Fibroblast of villous mesenchyme (primary cell): ENCODE measurements at regions not wholly inside any gene's neighbourhood (a gene's known extent, or its start where the extent isn't known, plus 50 kb on each side); places are given as distances from the start of the nearest gene placed in this dataset.

Experiments used
- DNase-seq: peaks from one replicate; pipeline ENCODE4 v3.0.0-alpha.2; 2010; ENCODE audit warnings: low read depth
- H3K4me3 ChIP-seq: 2 replicates; pipeline ENCODE4 v1.5.1; 2011; ENCODE audit warnings: low read depth, mild to moderate bottlenecking, low read length
- TF ChIP-seq, protein P1 (sequence below): IDR thresholded peaks from 2 replicates; pipeline ENCODE4 v1.5.1; 2012; ENCODE audit warnings: low read depth, mild to moderate bottlenecking, low read length; ENCODE audit not compliant: insufficient read depth

DNA sequence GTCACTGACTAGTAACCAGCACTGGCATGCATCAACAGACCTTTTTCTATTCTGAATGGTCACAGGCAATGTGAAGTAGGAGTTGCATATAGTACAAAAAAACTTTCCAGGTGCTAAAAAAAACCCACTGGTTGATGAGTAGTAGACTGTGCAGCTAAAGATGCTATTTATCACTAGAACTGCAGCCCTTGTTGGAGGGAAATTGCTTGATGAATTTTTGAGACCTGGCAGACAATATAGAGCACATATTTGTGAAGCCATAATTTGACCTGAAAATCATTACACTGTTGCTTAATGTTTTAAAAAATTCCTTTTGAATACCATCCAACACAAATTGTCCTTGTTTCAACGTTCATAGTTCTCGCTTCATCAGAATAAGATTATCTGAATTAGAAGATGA is 441.0 kb downstream of the KLF12 start:
- H3K4me3 ChIP-seq = no peak overlapping the region
- no peak for DNase-seq
- TF ChIP-seq, protein P1, sequence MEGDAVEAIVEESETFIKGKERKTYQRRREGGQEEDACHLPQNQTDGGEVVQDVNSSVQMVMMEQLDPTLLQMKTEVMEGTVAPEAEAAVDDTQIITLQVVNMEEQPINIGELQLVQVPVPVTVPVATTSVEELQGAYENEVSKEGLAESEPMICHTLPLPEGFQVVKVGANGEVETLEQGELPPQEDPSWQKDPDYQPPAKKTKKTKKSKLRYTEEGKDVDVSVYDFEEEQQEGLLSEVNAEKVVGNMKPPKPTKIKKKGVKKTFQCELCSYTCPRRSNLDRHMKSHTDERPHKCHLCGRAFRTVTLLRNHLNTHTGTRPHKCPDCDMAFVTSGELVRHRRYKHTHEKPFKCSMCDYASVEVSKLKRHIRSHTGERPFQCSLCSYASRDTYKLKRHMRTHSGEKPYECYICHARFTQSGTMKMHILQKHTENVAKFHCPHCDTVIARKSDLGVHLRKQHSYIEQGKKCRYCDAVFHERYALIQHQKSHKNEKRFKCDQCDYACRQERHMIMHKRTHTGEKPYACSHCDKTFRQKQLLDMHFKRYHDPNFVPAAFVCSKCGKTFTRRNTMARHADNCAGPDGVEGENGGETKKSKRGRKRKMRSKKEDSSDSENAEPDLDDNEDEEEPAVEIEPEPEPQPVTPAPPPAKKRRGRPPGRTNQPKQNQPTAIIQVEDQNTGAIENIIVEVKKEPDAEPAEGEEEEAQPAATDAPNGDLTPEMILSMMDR = no peak

DNA sequence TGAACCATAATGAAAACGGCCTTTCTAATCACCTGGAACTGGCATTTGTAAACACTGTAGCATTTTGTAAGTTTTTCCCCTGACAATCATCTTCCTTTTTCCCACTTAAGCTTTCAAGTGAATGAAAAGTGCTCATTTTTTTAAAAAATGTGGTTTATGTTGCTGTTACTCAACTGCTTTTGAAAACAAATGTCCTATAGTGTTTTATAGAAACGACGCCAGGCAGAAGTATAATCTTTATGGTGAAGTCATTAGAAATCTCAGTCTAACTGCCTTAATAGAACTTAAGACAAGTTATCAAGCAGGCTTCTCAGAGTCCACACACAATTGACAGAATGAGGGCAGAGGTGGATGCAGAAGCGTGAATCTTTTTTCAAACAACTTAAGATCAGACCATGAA is 442.3 kb downstream of the KLF12 start:
- TF ChIP-seq, protein P1 = no peak
- H3K4me3 ChIP-seq = no peak overlapping the region
- DNase-seq = no peak

DNA sequence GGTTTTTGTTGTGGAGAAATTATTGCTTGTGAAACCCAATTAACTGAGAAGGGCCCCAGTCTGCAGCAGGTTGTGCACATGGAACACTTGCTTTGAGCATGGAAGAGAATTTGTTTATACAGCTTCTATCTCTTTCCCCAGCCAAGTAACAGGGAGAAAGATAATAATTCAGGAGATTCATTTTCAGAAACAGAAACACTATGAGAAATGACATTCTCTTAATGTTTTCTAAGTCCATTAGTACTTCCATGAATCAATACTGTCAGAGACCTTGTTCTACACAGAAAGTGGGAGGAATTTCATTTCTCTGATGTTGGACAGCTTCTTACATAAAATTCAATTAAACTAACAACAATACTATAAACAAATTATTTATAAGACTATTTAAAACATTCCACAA is 446.3 kb downstream of the KLF12 start:
- DNase-seq = no peak
- TF ChIP-seq, protein P1 = no peak
- H3K4me3 ChIP-seq = no peak overlapping the region

DNA sequence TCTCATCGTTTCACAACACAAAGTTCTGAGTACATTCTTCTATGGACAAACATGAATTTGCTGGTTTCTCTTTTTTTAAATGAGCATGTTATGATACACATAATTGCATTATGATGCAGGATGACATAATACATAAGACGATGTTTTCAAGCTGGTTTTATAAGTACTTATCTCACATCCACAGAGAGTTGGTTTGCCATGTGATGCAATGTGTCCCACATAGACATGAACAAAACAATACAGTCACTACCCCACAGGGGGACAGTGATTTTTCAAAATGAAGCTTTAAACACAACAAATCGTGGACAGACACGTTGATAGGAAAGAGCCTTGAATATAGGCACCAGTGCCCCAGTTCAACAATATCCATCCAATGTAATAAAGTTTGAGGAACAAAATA is 447.1 kb downstream of the KLF12 start:
- no peak overlapping the region for H3K4me3 ChIP-seq
- no peak for DNase-seq
- TF ChIP-seq, protein P1 = no peak

DNA sequence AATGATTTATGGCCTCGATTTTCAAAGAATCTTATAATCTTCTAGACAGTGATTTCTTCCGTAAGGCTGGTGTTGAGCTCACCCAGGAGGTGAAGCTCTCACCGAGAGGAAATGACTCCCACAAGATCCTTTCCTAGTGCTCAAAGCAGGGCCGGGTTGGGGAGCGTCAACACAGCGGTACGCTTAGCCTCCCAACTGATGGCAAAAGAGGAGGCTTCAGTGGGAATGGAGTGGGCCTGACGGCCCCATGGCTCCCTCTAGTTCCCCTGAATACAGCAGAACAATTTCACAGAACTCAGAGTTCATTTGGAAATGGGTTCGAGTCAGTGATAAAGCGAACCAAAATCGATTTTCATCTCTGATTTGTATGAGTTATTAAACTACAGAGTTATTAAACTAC is 449.5 kb downstream of the KLF12 start:
- no peak for DNase-seq
- no peak overlapping the region for H3K4me3 ChIP-seq
- TF ChIP-seq, protein P1 = no peak

DNA sequence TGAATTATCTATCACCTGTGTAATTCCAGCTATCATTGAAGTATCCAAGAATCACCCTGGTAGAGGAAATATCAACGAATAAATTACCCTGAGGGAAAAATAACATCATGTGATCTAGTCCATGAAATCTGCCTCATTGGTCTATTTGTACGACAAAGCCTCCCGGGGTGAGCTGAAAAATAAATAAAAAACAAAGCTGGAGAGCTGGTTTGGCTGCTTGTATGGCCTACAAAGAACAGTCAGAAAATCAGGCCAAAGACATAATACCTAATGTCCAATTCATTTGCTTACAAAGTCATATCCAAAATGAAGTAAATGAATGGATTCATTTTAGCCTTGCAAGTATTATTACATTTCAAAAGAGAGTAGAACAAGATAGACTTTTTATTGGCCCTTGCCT is 449.9 kb downstream of the KLF12 start:
- no peak for DNase-seq
- H3K4me3 ChIP-seq = no peak overlapping the region
- TF ChIP-seq, protein P1 = no peak

DNA sequence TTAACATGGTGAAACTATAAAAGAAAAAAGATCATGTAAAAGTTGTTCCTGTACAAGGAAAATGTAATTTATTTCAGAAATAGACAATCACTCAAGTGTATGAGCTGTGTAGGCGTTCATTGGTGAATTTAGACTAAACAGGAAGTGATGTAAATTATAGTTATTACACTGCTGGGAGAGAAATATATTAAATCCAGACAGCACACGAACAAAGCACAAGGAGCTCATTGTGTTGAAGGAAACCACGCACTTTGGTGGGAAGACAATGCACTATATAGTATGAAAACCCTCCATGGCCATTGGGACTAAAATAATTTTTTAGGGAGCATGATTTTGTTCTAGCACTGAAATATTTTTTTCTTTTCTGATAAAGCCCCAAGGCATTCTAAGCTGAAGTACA is 450.5 kb downstream of the KLF12 start:
- no peak overlapping the region for H3K4me3 ChIP-seq
- DNase-seq = no peak
- TF ChIP-seq, protein P1 = no peak
